Omental fat pad (tissue), 3 donors: ENCODE measurements at regions not wholly inside any gene's neighbourhood (a gene's known extent, or its start where the extent isn't known, plus 50 kb on each side); places are given as distances from the start of the nearest gene placed in this dataset.

Experiments used
- ATAC-seq: fragments of 150-250 bp; one replicate; pipeline ENCODE4 v1.9.1; 2016; ENCODE audit warnings: mild to moderate bottlenecking, moderate library complexity; ENCODE audit not compliant: low FRiP score
- DNase-seq: peaks from one replicate; pipeline ENCODE4 v3.0.0-alpha.2; 2019; ENCODE audit warnings: low spot score
- TF ChIP-seq, protein P1 (sequence below), 3 donors: fragments of 450-650 bp; IDR thresholded peaks; one replicate each; pipeline ENCODE4 v1.5.1; 2016 to 2017; ENCODE audit warnings: antibody characterized with exemption in 3 of 3, mild to moderate bottlenecking in 3 of 3, moderate library complexity in 2 of 3

DNA sequence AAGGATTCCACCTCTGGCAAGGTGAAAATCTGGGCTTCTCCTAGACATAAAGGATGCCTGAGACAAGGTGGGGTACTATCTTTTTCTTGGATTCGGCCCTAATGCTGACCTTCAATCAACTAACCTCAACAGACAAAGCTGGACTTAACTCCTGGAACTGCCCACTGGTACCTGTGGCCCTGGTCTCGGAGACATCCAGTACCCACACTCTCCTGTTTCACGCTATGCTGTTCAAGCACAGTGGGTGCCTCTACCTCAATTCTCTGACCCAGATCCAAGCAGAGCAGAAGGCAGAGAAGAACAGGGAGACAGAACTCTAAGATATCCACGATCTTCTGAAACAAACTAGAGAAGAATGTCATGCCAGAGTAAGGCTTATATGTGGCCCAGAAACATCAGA is 189.8 kb upstream of the FOXQ1 start:
- ATAC-seq (no peak), DNase-seq (no peak)
- TF ChIP-seq, protein P1, sequence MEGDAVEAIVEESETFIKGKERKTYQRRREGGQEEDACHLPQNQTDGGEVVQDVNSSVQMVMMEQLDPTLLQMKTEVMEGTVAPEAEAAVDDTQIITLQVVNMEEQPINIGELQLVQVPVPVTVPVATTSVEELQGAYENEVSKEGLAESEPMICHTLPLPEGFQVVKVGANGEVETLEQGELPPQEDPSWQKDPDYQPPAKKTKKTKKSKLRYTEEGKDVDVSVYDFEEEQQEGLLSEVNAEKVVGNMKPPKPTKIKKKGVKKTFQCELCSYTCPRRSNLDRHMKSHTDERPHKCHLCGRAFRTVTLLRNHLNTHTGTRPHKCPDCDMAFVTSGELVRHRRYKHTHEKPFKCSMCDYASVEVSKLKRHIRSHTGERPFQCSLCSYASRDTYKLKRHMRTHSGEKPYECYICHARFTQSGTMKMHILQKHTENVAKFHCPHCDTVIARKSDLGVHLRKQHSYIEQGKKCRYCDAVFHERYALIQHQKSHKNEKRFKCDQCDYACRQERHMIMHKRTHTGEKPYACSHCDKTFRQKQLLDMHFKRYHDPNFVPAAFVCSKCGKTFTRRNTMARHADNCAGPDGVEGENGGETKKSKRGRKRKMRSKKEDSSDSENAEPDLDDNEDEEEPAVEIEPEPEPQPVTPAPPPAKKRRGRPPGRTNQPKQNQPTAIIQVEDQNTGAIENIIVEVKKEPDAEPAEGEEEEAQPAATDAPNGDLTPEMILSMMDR (IDR thresholded peaks at IDR 0.05): no peak

DNA sequence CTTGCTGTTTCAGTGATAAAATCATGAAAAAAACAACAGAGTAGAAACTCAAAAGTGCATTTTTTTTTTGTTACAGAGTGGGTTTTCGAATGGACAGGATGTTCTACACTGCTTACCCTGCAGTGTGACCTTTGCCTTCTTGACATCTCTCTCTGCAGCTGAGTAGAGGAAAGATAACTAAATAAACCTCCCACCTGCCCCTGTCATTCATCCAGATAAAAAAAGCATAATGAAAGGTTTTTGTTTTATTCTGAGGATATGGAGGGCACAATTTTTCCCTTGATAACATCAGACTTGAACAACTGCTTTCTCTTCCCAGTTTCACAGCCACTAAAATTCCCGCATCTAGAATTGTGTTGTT is 193.6 kb upstream of the FOXQ1 start:
- DNase-seq: no peak
- TF ChIP-seq, protein P1 (IDR thresholded peaks at IDR 0.05): no peak
- no peak for ATAC-seq

DNA sequence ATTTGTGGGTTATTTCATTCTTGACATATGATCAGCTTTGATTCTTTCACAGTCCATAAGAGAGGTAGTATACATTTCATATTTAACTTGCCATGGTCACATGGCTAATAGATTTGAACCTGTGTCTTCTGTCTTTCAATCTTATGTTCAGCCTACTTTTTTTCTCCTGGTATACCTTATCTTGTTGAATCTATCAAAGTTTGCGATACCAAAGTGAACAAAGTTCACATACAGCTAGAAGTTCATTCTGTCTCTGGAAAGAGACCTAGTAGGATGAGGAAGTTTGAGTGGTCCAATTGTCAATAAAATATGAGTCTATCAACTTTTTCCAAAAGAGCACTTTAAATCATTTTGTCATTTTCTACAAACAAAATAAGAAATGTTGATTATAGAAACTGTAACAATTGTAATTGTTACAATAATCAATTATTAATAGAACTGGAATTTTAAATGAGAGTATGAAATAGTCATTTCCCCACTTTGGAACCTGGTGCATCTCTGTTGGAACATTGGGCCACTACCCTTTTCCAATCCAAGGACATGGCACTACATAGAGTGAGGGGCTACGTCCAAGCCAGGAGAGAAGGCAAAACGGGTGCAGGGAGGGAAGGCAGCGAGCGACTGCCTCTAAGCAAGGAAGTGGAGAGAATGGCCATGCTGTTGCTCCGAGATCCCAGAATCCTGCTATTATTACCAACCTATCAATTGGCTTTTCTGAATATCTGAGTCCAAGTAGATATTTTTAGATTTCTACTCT is 194.2 kb upstream of the FOXQ1 start:
- ATAC-seq (no peak), DNase-seq (no peak)
- TF ChIP-seq, protein P1 (IDR thresholded peaks at IDR 0.05): no peak

DNA sequence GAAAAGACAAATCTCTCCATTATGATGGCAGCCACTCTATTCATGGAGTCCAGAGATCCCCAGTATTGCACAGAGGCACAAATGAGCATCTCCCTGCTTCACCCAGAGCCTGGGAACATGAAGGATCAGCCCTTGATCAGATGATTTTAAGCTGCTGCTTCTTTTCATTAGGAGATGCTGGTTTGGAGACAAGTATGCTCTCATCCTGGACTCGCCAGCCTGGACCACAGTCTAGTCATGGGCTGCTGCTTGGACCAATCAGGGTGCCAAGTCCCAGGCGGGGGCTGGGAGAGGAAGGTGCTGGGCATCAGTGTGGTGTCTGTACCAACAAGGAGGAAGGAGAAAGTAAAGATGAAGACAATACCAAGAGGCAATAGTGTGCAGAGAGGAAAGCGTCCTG is 195.7 kb upstream of the FOXQ1 start:
- DNase-seq (no peak), ATAC-seq (no peak)
- TF ChIP-seq, protein P1 (IDR thresholded peaks at IDR 0.05): no peak

DNA sequence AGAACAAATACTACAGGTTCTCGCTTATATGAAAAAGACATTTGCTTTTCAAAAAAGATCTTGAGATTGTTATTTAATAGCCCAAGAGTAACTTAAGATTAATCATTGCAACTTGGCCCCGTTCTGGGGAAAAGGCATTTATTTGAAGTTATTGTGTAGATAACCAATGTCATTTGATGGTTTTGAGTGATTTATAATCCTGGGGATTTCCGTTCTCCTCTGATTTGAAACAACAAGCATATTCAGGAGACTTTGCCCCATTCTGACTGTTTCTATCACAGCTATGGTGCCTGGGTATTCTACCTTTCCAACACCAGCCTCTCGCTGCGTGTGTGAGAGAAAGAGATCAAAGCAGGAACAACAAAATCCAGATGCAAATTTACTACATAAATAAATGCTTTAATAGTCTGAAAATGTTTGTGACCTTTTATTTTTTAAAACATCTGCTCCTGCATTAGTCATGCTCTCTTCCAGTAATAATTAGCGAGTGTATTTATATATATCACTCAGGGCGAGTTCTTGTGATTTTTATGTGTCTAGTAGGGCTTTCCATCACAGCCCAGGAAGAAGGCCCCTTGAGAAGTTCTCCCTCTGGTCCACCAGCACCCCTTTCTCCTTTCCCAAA is 197.9 kb upstream of the FOXQ1 start:
- no peak for DNase-seq
- TF ChIP-seq, protein P1 (IDR thresholded peaks at IDR 0.05): no peak
- ATAC-seq: no peak

DNA sequence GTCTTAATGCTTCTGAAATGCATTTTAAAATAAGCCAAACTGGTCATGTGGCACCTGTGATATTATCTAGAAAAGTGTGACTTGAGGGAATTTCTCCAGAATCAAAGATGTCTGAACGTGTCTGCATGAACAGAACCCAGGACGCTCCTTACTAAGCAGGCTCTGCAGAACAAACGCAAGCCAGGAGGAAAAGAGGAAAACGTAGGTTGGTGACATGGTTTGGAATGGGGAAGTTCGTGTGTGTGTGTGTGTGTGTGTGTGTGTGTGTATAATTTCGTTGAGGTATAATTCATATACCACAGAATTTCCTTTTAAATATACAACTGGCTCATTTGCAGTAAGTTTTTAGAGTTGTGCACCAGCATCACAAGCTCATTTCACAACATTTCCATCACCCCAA is 200.5 kb upstream of the FOXQ1 start:
- DNase-seq (no peak), ATAC-seq (no peak)
- TF ChIP-seq, protein P1 (IDR thresholded peaks at IDR 0.05): no peak

DNA sequence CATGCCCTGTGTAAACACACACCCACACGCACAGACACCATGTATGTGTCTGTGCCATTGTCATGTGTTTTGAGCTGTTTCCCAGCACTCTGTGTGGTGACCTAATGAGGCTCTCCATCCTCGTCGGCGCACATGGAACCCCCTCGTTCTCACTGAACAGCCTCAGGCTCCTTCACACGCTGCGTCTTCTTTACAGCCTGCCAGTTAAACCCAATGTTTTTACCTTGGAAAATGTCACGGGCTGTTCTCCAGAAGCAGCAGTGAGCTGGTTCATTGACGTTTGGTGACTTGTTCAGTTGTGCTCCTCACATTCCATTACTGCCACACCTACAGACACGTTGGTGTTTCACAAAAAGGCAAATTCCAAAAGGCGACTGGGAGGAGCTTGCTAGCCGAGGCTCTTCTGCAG is 201.0 kb upstream of the FOXQ1 start:
- ATAC-seq (no peak), DNase-seq (no peak)
- TF ChIP-seq, protein P1 (IDR thresholded peaks at IDR 0.05): no peak
